GM19438 (cell line): ENCODE measurements at regions not wholly inside any gene's neighbourhood (a gene's known extent, or its start where the extent isn't known, plus 50 kb on each side); places are given as distances from the start of the nearest gene placed in this dataset.
"Not testable (repeated sequence)": the region's sequence is repeated elsewhere in the genome, so short reads cannot be mapped to it uniquely, and the experiment has no call there.

ENCODE experiments used
- ATAC-seq: cut with Tn5 transposase; IDR thresholded peaks from one replicate; pipeline ENCODE4 v1.9.1; 2021; ENCODE audit warnings: low read depth; ENCODE audit not compliant: unreplicated experiment

DNA sequence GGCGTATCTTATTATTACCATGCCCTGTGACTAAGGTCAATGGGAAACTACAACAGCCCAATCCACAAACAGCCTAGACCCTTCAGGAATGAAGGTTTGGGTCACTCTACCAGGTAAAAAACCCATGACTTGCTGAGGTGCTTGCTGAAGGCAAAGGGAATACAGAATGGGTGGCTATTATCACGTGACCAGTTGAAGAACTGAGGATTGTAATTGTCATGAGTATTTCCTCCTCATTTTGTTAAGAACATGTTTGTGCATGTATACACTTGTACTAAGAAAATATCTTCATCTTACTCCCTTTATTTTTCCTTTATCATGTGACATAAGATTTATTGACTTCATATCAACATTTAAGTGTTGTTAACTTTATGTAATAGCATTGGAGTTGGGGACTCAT is 729.2 kb upstream of the SEMA6D start:
- ATAC-seq, result not testable (repeated sequence)

DNA sequence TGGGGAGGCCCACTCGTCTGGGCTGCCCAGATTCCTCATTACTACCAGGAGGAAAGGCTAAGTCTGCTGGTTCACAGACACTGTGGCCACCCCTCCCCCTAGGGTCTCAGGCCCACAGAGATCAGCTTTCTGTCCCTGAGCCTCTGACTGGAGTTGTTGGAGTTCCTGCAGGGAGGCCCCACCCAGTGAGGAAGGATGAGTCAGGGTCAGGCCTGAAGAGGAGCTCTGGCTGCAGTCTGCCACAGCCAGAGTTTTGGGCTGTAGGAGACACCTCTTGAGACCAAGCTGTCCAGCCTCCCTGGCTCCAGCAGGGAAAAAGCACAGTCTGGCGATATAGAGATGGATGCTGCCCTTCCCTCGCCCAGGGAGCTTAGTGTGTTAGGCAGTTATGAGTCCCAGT is 720.9 kb upstream of the SEMA6D start:
- no peak for ATAC-seq

DNA sequence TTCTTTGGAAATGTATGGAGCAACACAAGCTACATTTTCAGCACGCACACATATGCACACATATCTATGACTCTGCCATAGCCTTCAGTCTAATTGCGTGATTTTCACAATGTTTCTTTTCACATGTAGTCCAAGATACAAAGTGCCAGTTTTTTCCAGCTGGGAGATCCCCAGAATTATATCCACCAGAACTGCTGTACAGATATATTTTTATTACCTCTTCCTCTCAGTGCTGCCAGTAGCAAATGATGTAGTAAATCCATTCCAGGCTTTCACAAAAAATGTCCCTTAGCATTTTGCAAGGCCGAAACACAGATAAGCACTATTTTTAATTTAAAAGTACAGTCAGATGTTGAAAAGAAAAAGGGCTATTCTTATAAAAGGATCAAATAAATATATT is 719.8 kb upstream of the SEMA6D start:
- no peak for ATAC-seq

DNA sequence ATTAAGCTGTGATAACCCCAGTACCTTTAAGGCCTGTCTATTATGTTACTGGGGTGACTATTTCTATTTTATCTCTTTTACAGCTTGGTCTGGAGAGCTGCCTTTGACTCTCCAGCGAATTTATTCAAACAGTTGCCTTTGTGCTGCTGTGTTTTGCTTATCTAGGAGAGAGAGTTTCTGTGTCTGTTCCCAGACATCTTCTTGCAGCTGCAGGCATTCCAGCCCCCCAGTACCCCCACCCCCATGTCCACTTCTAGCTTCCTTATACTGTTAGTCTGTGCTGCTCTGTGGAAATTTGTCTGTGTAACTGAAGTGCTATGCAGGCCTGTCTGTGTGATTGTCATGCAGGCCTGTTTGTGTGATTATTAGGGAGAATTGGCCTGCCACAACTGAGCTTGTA is 713.7 kb upstream of the SEMA6D start:
- ATAC-seq, result no peak

DNA sequence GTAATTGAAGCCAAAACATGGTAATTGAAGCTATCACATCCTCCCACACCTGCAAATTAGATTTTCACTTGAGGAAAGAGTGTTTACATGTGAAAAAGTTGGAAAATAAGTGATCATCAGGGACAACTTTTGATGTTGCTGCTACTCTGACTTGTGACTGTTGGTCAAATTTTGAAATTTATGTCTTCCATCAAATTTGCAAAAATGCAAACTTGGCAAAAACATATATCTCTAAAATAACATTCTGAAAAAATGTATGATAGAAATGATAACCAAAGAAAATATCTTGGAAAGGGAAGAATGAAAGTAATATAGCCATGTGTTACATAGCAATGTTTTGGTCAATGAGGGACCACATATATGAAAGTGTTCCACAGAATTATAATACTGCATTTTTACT is 703.9 kb upstream of the SEMA6D start:
- no peak for ATAC-seq

DNA sequence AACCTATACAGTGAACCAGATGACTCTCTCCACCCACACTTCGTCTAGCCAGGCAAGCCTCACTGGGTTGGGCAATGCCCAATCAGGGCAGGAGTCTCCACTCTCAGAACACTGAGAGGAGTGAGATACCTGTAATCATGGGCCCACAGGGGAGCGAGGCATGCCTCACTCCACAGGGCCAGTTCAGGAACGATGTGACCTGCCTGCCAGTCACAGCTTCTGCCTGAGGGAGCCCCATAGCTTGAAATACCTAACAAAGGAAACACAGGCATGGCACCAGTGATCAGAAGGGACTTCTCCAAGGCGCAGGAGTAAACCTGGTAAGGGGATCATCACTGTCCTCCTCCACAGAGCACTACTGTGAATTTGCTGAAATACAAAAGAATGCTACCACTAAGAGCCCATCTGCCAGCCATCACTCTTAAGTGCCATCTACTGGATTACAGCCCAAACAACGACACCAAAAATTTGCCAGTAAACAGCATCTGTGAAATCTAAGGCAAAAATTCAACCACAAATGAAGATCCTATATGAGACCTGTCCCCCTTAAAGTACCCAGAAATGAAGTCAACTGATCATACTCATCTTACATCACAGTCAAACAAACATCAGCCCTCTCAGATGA is 689.9 kb upstream of the SEMA6D start:
- ATAC-seq, result no peak

DNA sequence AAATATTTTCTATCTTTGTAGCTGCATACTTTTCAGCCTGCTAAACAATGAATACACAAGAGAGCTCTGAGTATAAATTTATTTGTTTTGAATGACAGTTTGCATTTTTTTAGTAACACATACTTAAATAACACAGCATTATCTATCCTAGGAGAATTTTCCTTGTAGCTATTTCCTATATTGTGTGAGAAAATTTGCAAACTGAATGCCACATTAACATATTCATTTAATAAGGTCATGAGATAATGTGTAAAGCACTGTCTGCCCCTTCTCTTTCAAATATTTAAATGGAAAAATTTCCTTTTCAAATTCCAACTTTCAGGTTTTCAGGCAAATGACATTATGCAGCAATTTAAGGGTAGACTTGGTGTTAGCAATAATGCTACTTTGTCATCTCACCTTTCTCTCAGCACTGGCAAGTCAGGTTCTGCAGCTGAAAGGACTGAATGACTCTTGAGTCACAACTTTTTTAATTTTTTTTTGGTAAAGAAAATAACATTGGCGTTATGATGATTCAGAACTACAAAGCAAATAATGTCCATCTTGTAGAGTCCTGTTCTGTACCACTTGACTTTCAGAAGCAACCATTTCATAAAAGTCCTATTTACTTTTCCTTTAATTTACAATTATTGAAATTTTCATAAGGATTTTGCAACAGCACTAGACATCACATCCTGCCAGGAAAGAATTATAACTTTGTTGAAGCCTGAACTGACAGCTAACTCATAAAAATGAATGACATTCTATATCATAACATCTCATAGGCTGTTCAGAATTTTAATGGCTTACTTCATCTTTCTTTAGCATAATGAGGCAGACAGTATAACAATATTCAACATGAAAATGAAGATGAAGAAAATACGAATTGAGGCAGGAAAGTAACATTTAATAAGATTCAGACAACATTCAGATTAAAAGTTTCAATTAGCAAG is 681.6 kb upstream of the SEMA6D start:
- no peak for ATAC-seq

DNA sequence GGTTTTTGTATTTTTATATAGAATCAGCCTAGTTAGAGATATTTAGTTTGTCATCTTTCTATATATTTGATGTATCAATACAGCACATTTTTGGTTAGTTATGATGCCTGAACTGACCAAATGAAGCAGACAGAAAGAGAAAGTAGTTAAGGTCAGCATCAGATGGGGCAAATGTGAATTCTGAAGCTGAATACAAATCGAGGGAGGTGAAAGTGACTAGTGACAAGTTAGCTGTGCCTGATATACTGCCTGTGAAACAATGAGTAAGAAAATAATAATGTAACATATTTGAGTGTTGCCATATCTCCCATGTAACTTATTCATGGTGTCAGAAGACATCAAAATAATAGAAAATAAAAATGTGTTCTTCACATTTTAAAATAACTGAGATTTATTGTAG is 680.3 kb upstream of the SEMA6D start:
- no peak for ATAC-seq

DNA sequence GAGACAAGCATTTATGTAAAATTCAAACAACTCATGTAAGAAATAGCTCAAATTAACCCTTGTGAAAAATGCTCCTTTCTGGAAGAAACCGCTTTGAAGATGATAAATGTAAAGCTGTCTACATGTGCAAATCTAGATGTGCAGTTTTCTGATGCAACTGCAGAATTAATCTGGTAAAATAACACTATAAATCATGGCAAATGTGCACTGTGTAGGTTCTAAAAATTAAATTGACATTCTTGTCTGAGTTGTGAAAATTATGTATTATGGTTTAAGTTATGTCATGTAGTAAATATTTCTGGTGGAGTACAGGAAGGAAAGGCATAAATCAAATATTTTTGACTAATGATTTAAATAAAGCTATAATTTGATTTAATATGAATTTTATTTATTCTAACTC is 678.1 kb upstream of the SEMA6D start:
- no peak for ATAC-seq

DNA sequence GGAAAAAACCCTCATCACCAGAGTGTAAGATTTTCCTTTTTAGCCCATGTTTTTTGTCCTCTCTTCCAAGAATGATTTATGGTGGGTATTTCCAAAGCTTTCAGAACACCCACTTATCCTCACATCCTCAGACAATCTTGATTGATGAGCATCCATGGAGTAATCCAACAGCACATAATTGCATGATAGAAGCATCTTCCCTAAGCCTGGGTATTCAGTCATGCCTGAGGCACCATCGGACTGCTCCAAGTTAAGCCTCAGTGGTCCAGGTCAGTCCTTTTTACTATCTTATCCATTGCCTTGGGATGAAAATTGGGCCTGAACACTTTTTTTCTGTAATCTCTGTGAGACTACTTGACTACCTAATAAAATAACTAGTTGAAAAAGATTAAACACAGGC is 676.0 kb upstream of the SEMA6D start:
- no peak for ATAC-seq

DNA sequence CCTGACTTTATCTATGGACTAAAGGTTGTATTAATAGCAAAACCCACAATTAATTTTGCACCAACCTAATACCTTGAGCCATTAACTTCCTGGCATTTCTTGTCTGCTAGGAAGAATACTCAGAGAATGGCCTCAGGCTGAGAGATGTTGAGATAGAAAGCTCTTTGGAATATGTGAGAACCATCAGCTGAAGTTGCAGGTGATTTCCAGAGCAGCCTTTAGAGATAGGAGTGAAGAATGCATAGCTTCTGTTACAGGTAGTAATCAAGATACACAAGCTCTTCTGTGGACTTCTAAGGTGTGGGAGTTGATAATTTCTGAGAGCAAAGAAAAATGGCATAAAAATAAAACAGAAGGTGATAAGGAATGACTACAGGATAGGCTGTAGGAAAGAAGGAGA is 669.3 kb upstream of the SEMA6D start:
- ATAC-seq, result not testable (repeated sequence)

DNA sequence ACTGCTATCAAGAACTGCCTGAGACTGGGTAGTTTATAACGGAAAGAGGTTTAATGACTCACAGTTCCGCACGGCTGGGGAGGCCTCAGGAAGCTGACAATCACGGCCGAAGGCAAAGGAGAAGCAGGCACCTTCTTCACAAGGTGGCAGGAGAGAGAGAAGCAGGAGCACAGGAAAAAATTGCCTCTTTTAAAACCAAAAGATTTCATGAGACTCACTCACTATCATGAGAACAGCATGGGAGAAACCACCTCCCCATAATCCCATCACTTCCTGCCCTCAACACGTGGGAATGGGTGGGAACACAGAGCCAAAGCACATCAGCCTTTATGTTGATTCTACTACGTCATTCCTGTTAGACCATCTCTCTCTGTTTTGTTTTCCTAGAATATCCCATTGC is 650.9 kb upstream of the SEMA6D start:
- ATAC-seq, result no peak

DNA sequence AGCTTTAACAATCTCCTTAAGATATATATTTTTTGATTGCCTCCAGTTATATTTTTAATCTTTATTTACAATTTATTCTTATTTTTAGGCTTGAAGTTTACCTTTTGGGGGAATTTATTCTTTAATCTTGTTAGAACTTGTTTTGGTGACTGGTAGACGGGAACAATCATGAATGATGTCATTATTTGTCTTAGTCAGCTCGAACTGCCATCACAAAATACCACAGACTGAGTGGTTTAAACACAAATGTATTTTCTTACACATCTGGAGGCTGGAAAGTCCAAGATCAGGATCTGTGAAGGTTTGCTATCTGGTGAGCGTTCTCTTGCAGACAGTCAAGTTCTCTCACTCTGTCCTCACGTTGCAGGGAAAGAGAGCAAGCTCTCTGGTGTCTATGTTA is 639.5 kb upstream of the SEMA6D start:
- ATAC-seq, result not testable (repeated sequence)

DNA sequence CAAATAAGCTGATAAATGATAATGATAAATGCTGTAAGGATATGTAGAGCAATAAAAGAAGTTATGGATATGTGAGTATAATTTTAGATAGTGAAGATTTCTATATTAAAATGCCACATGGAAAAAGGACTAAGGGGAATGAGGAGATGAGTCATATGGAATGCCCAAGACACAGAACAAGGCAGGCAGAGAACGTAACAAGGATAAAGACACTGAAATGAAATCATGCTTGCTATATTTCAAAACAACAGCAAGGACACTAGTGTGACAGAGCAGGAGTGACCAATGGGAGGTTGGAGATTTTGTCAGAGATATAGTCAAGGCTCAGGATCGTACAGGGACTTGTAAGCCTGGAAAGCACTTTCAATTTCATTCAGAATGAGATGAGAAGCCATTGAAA is 621.5 kb upstream of the SEMA6D start:
- ATAC-seq, result no peak

DNA sequence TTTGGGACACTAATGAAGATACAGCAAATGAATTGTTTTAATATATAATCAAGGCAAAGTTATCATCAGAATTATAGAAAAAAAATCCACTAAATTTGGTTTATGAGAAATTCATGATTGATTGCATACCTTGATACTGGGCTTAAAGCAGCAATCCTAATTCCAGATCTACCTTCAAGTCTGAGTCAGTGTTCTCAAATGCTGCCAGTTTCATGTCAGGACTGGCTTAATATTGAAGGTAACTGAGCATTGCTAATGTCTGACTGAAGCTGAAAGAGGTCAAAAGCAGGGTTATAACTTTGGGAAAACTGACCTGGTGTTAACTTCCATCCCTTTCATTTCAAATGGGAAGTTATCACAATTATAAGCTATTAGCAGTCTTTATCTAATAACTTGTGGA is 618.8 kb upstream of the SEMA6D start:
- not testable (repeated sequence) for ATAC-seq

DNA sequence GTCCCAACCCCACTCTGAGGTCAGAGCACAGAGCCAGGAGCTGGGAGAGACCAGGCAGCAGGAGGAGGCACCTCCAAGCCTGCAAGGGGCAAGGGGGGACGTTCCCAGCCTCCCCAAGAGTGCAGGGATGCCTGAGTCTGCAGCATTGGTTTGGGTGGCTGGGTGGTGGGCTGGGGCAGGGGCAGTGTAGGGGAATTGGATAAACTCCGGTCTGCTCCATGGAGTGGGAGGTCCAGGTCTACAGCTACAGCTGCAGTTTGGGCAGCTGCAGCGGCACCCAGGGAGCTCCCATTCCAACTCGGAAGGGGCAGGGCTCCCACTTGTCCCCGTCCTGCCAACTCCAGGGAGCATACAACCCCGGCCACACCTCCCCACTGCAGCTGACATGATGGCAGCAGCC is 617.5 kb upstream of the SEMA6D start:
- not testable (repeated sequence) for ATAC-seq

DNA sequence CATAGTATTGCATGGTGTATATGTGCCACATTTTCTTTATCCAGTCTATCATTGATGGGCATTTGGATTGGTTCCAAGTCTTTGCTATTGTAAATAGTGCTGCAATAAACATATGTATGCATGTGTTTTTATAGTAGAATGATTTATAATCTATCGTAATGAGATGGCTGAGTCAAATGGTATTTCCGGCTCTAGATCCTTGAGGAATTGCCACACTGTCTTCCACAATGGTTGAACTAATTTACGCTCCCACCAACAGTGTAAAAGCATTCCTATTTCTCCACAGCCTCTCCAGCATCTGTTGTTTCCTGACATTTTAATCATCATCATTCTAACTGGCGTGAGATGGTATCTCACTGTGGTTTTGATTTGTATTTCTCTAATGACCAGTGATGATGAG is 608.5 kb upstream of the SEMA6D start:
- not testable (repeated sequence) for ATAC-seq

DNA sequence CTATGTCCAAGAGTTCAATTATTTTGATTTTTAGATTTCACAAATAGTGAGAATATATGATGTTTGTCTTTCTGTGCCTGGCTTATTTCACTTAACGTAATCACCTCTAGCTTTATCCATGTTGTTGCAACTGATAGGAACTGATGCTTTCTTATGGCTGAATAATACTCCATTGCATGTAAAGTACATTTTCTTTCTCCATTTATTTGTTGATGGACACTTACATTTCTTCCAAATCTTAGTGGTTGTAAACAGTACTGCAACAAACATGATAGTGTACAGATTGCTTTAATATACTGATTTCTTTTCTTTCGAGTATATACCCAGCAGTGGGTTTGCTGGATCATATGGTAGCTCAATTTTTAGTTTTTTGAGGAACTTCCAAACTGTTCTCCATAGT is 600.6 kb upstream of the SEMA6D start:
- ATAC-seq, result no peak

DNA sequence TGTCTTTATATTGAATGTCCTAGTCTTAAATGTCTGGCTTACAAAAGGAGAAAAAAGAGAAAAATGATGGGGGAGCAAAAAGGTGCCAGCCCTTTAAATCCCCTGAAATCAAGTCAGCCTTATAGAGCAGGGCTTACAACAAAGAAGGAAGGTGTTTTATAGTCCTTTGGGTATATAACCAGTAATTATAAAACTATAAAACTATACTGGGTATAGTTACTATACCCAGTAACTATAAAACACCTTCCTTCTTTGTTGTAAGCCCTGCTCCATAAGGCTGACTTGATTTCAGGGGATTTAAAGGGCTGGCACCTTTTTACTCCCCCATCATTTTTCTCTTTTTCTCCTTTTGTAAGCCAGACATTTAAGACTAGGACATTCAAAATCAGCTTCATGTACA is 598.0 kb upstream of the SEMA6D start:
- ATAC-seq, result no peak

DNA sequence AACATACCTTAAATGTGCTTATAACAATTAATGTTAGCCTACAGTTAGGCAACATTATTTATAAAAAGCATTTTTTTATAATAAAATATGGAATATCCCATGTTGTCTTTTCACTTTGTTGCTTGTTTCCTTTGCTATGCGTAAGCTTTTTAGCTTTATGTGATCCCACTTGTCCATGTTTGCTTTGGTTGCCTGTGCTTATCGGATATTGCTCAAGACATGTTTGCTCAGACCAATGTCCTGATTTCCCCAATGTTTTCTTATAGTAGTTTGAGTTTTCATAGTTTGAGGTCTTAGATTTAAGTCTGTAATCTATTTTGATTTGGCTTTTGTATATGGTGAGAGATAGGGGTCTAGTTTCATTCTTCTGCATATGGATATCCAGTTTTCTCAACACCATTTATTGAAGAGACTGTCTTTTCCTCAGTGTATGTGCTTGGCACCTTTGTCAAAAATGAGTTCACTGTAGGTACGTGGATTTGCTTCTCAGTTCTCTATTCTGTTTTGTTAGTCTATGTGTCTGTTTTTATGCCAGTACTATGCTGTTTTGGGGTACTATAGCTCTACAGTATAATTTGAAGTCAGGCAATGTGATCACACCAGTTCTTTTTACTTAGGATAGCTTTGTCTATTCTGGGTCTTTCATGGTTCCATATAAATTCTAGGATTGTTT is 592.7 kb upstream of the SEMA6D start:
- ATAC-seq, result no peak

DNA sequence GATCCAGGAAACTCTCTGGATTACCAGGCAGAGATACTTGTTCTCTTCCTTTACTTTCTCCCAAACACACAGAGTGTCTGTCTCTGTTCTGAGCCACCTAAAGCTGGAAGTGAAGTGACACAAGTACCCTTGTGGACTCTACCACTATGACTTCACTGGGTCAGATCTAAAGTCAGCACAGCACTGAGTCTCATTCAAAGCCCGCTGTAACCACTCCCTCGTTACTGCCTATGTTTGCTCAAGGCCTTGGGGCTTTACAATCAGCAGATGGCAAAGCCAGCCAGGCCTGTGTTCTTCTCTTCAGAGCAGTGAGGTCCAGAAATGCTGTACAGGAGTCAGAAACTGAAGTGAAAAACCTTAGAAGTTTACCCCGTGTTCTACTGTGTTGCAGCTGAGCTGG is 588.3 kb upstream of the SEMA6D start:
- ATAC-seq, result no peak

DNA sequence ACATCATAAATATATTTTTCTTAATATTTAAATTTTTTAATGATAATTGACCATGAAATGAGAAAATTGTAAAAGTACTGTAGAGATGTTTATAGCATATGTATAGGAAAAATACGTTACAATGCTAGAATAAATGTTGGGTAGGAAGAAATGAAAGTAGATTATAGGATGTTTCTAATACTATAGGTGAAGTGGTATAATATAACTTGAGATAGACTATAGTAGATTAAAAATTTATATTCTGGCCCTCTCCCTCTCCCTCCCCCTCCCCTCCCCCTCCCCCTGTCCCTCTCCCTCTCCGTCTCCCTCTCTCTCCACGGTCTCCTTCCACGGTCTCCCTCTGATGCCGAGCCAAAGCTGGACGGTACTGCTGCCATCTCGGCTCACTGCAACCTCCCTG is 585.9 kb upstream of the SEMA6D start:
- ATAC-seq, result not testable (repeated sequence)
